ENCODE measurements at regions not wholly inside any gene's neighbourhood (a gene's known extent, or its start where the extent isn't known, plus 50 kb on each side); places are given as distances from the start of the nearest gene placed in this dataset.

DNA sequence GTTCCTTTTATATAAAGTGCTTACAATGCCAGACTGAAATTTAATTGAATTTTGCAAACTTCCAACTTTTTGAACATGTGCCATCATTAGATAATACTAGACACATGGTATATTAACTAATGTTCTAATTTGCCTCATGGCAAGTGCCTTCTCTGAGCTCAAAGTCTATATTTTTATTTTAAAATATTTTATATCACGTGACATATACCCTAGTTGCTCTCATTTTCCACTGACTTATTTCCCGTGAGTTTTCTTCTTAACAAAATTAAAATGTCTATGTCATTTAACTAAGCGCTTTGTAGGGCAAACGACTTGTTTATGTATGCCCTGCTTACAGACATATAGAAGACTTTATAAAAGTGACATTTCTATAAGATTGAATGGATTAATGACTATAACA, 509.6 kb upstream of the SYT4 start:
- TF ChIP-seq, protein P1, sequence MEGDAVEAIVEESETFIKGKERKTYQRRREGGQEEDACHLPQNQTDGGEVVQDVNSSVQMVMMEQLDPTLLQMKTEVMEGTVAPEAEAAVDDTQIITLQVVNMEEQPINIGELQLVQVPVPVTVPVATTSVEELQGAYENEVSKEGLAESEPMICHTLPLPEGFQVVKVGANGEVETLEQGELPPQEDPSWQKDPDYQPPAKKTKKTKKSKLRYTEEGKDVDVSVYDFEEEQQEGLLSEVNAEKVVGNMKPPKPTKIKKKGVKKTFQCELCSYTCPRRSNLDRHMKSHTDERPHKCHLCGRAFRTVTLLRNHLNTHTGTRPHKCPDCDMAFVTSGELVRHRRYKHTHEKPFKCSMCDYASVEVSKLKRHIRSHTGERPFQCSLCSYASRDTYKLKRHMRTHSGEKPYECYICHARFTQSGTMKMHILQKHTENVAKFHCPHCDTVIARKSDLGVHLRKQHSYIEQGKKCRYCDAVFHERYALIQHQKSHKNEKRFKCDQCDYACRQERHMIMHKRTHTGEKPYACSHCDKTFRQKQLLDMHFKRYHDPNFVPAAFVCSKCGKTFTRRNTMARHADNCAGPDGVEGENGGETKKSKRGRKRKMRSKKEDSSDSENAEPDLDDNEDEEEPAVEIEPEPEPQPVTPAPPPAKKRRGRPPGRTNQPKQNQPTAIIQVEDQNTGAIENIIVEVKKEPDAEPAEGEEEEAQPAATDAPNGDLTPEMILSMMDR (IDR thresholded peaks at IDR 0.05) = no peak
- no peak for TF ChIP-seq POLR2A (IDR thresholded peaks at IDR 0.05)
